Dermis microvascular lymphatic vessel endothelial cell (primary cell): ENCODE measurements at regions not wholly inside any gene's neighbourhood (a gene's known extent, or its start where the extent isn't known, plus 50 kb on each side); places are given as distances from the start of the nearest gene placed in this dataset.
"Not testable (repeated sequence)": the region's sequence is repeated elsewhere in the genome, so short reads cannot be mapped to it uniquely, and the experiment has no call there.

Experiments
- DNase-seq, 2 donors: peaks; one replicate each; pipeline versions ENCODE4 v3.0.0 to v3.0.0-alpha.2; 2010; ENCODE audit warnings: low read depth in 2 of 2

- peak; percentile 44 to 86 for DNase-seq
Observed at GRCh38 chr6:149236589-149236988, 80.9 kb upstream of the TAB2 start.

- DNase-seq, result no peak
Observed at GRCh38 chr6:149237464-149237863, 80.0 kb upstream of the TAB2 start.

GRCh38 chr6:149239573-149240209 is 77.8 kb upstream of the TAB2 start:
- no peak for DNase-seq

- DNase-seq, result no peak
Observed at GRCh38 chr6:149242883-149243282, 74.6 kb upstream of the TAB2 start.

GRCh38 chr6:149244105-149244504 is 73.4 kb upstream of the TAB2 start:
- no peak for DNase-seq

GRCh38 chr6:149246691-149247384 is 70.7 kb upstream of the TAB2 start:
- no peak for DNase-seq

- DNase-seq, result no peak
Observed at GRCh38 chr6:149247385-149247763, 70.1 kb upstream of the TAB2 start.

GRCh38 chr6:149248263-149248662 is 69.2 kb upstream of the TAB2 start:
- DNase-seq, result not testable (repeated sequence)

- no peak for DNase-seq
Observed at GRCh38 chr6:149248693-149249369, 68.7 kb upstream of the TAB2 start.

- no peak for DNase-seq
Observed at GRCh38 chr6:149249370-149250357, 67.8 kb upstream of the TAB2 start.

- no peak for DNase-seq
Observed at GRCh38 chr6:149250951-149251350, 66.6 kb upstream of the TAB2 start.

- no peak for DNase-seq
Observed at GRCh38 chr6:149252622-149253021, 64.9 kb upstream of the TAB2 start.

- no peak for DNase-seq
Observed at GRCh38 chr6:149254253-149254652, 63.3 kb upstream of the TAB2 start.

GRCh38 chr6:149259753-149260152 is 57.8 kb upstream of the TAB2 start:
- DNase-seq, result no peak

- no peak for DNase-seq
Observed at GRCh38 chr6:149260214-149260874, 57.2 kb upstream of the TAB2 start.

- DNase-seq, result no peak
Observed at GRCh38 chr6:149261364-149262040, 56.0 kb upstream of the TAB2 start.

GRCh38 chr6:149263321-149263720 is 54.2 kb upstream of the TAB2 start:
- DNase-seq, result no peak

- no peak for DNase-seq
Observed at GRCh38 chr6:149264629-149265028, 52.9 kb upstream of the TAB2 start.

- no peak for DNase-seq
Observed at GRCh38 chr6:149265945-149266344, 51.6 kb upstream of the TAB2 start.

- DNase-seq, result no peak
Observed at GRCh38 chr6:149266659-149267058, 50.9 kb upstream of the TAB2 start.

GRCh38 chr6:149267072-149267471 is 50.4 kb upstream of the TAB2 start:
- no peak for DNase-seq
